ENCODE measurements at regions not wholly inside any gene's neighbourhood (a gene's known extent, or its start where the extent isn't known, plus 50 kb on each side); places are given as distances from the start of the nearest gene placed in this dataset.
"Not testable (repeated sequence)": the region's sequence is repeated elsewhere in the genome, so short reads cannot be mapped to it uniquely, and the experiment has no call there.

GRCh38 chr1:83043244-83043643, 955.7 kb downstream of the TTLL7 start:
- no peak for TF ChIP-seq CTCF (IDR thresholded peaks at IDR 0.05; ENCODE audit: control insufficient read depth, insufficient read depth, low read depth, low read length, missing control alignments)
- no peak overlapping the region for H3K4me3 ChIP-seq (ENCODE audit: control insufficient read depth, low read depth, low read length)

GRCh38 chr1:83039091-83039490, 959.8 kb downstream of the TTLL7 start:
- DNase-seq (ENCODE audit: low read depth); H3K4me3 ChIP-seq (ENCODE audit: control insufficient read depth, low read depth, low read length): not testable (repeated sequence)

More at GRCh38 chr1:83043244-83043643, 955.7 kb downstream of the TTLL7 start:
- DNase-seq (ENCODE audit: low read depth) = no peak

GRCh38 chr1:83034851-83035250, 964.1 kb downstream of the TTLL7 start:
- DNase-seq (ENCODE audit: low read depth) = no peak
- TF ChIP-seq CTCF (IDR thresholded peaks at IDR 0.05; ENCODE audit: control insufficient read depth, insufficient read depth, low read depth, low read length, missing control alignments) = no peak
- no peak overlapping the region for H3K4me3 ChIP-seq (ENCODE audit: control insufficient read depth, low read depth, low read length)

- DNase-seq (ENCODE audit: low read depth) = no peak
- no peak for TF ChIP-seq CTCF (IDR thresholded peaks at IDR 0.05; ENCODE audit: control insufficient read depth, insufficient read depth, low read depth, low read length, missing control alignments)
- H3K4me3 ChIP-seq (ENCODE audit: control insufficient read depth, low read depth, low read length) = no peak overlapping the region
Observed at GRCh38 chr1:83033682-83034081, 965.2 kb downstream of the TTLL7 start.

GRCh38 chr1:83029916-83030315, 969.0 kb downstream of the TTLL7 start:
- DNase-seq (ENCODE audit: low read depth) = no peak
- no peak overlapping the region for H3K4me3 ChIP-seq (ENCODE audit: control insufficient read depth, low read depth, low read length)
- TF ChIP-seq CTCF (IDR thresholded peaks at IDR 0.05; ENCODE audit: control insufficient read depth, insufficient read depth, low read depth, low read length, missing control alignments) = no peak

- no peak for TF ChIP-seq CTCF (IDR thresholded peaks at IDR 0.05; ENCODE audit: control insufficient read depth, insufficient read depth, low read depth, low read length, missing control alignments)
- no peak for DNase-seq (ENCODE audit: low read depth)
- no peak overlapping the region for H3K4me3 ChIP-seq (ENCODE audit: control insufficient read depth, low read depth, low read length)
Observed at GRCh38 chr1:83029050-83029449, 969.9 kb downstream of the TTLL7 start.

- TF ChIP-seq CTCF (IDR thresholded peaks at IDR 0.05; ENCODE audit: control insufficient read depth, insufficient read depth, low read depth, low read length, missing control alignments) = no peak
- DNase-seq (ENCODE audit: low read depth) = no peak
Observed at GRCh38 chr1:83028467-83028866, 970.5 kb downstream of the TTLL7 start.

More at GRCh38 chr1:83028467-83028866, 970.5 kb downstream of the TTLL7 start:
- H3K4me3 ChIP-seq (ENCODE audit: control insufficient read depth, low read depth, low read length) = no peak overlapping the region
